Progenitor cell of endocrine pancreas (in vitro differentiated cells): ENCODE measurements at regions not wholly inside any gene's neighbourhood (a gene's known extent, or its start where the extent isn't known, plus 50 kb on each side); places are given as distances from the start of the nearest gene placed in this dataset.
"Not testable (repeated sequence)": the region's sequence is repeated elsewhere in the genome, so short reads cannot be mapped to it uniquely, and the experiment has no call there.

Experiments used
- DNase-seq: peaks from one replicate; pipeline ENCODE4 v3.0.0; 2021; ENCODE audit warnings: low spot score; ENCODE audit not compliant: unreplicated experiment
- H3K27ac Mint-ChIP-seq: 2 replicates; pipeline ENCODE4 v1.8.0; 2021; ENCODE audit warnings: mild to moderate bottlenecking, moderate library complexity, mixed read lengths
- H3K27me3 Mint-ChIP-seq: 2 replicates; pipeline ENCODE4 v1.8.0; 2021; ENCODE audit warnings: mixed read lengths
- H3K36me3 Mint-ChIP-seq: 2 replicates; pipeline ENCODE4 v1.8.0; 2022; ENCODE audit warnings: mixed read lengths; ENCODE audit not compliant: insufficient read depth
- H3K4me1 Mint-ChIP-seq: 2 replicates; pipeline ENCODE4 v1.8.0; 2021; ENCODE audit warnings: low read depth, mixed read lengths
- H3K4me3 Mint-ChIP-seq: 2 replicates; pipeline ENCODE4 v1.8.0; 2021; ENCODE audit warnings: low read depth, mild to moderate bottlenecking, moderate library complexity, mixed read lengths
- H3K9me3 Mint-ChIP-seq: 2 replicates; pipeline ENCODE4 v1.8.0; 2021; ENCODE audit warnings: low read depth, mixed read lengths
- TF ChIP-seq, protein P1 (sequence below): fragments of 200-600 bp; sonication (generic); IDR thresholded peaks from one replicate; pipeline ENCODE4 v1.5.0; 2021; ENCODE audit warnings: antibody characterized with exemption, mild to moderate bottlenecking; ENCODE audit not compliant: unreplicated experiment

DNA sequence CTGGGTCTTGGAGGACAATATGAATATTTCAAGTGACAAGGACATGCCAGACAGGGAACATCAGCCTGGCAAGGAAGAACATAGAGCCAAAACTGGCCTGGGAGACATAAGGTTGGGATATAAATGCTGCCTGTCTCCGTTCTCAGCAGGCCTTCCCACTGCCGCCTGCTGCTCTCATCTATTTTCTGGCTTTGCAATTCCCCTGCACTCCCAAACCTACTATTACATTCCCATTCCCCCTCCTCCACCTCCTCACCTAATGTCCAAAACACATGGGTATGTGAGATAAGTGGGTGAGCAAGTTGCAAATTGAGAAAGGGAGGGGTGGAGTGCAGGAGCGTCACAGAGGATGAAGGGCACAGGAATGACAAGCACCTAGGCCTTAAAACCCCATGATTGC lies 244.3 kb upstream of the CDH8 start:
- no peaks in the 10 kb centered on the region for H3K36me3 Mint-ChIP-seq
- peak overlapping the region; percentile 76 for H3K27ac Mint-ChIP-seq
- H3K27me3 Mint-ChIP-seq, result peaks cover 3% of the 10 kb centered on the region
- no peak overlapping the region for H3K4me3 Mint-ChIP-seq
- TF ChIP-seq, protein P1, sequence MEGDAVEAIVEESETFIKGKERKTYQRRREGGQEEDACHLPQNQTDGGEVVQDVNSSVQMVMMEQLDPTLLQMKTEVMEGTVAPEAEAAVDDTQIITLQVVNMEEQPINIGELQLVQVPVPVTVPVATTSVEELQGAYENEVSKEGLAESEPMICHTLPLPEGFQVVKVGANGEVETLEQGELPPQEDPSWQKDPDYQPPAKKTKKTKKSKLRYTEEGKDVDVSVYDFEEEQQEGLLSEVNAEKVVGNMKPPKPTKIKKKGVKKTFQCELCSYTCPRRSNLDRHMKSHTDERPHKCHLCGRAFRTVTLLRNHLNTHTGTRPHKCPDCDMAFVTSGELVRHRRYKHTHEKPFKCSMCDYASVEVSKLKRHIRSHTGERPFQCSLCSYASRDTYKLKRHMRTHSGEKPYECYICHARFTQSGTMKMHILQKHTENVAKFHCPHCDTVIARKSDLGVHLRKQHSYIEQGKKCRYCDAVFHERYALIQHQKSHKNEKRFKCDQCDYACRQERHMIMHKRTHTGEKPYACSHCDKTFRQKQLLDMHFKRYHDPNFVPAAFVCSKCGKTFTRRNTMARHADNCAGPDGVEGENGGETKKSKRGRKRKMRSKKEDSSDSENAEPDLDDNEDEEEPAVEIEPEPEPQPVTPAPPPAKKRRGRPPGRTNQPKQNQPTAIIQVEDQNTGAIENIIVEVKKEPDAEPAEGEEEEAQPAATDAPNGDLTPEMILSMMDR, result no peak
- no peak for DNase-seq
- no peaks in the 10 kb centered on the region for H3K9me3 Mint-ChIP-seq
- H3K4me1 Mint-ChIP-seq, result no peaks in the 10 kb centered on the region

DNA sequence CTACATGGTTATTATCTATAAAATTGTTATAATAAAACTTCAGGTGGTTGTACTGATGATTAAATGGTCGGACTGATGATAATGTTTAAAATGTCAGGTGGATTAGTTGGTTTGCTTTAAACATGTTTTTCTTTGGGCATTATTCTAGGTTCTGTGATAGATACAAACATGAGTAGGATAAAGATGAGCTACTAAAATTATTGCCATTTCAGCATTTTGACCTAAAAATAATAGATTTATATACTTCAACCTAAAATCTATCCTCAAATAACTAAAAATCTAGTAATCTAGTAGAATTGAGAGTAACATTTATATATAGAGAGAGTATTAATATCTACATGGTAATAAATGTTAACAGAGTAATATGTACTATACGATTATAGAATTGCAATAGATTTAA lies 241.7 kb upstream of the CDH8 start:
- Mint-ChIP-seq H3K4me1 (no peaks in the 10 kb centered on the region), H3K9me3 (no peaks in the 10 kb centered on the region), H3K27me3 (peaks cover 3% of the 10 kb centered on the region), H3K4me3 (no peak overlapping the region), H3K27ac (no peak overlapping the region), H3K36me3 (no peaks in the 10 kb centered on the region)
- TF ChIP-seq, protein P1, result no peak
- DNase-seq, result no peak

DNA sequence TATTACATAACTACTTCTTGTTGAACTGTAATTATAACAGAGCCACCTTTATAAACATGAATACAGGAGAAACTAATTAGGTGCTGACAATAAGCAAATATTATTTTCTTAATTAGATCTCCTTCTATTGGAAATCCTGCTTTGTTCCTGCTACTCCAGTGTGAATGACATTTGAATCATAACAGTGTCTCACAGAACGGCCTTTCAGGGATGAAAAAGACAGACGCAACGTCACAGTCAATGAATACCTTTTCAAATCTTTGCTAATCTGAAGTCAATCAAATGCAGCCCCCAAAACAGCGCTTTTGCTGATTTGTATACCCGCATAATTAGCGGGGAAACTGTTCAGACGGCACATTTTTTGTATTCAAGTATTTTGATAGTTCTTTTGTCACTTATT lies 240.4 kb upstream of the CDH8 start:
- Mint-ChIP-seq H3K27me3 (peaks cover 3% of the 10 kb centered on the region), H3K36me3 (no peaks in the 10 kb centered on the region), H3K27ac (no peak overlapping the region), H3K4me3 (no peak overlapping the region), H3K4me1 (no peaks in the 10 kb centered on the region), H3K9me3 (no peaks in the 10 kb centered on the region)
- DNase-seq, result no peak
- TF ChIP-seq, protein P1, result no peak

DNA sequence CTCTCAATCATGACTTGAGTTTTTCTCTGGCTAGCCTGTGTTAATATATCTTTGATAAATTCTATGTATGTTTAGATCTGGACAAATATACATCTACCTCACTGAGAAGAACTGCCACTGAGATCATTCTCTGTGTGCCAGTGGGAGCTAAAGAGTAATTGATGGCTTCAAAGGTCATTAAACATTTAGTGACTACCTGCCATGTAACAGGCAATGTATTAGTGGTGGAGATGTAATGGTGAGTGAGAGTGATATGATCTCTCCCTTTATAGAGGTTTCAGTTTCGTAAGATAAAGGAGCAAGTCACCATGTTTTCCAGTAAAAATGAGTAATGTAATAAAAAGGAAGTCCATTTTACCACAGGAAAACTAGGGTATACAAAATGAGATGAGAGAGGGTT lies 235.8 kb upstream of the CDH8 start:
- Mint-ChIP-seq H3K27me3 (peaks cover under 1% of the 10 kb centered on the region), H3K9me3 (no peaks in the 10 kb centered on the region), H3K4me1 (no peaks in the 10 kb centered on the region), H3K36me3 (no peaks in the 10 kb centered on the region), H3K27ac (no peak overlapping the region), H3K4me3 (no peak overlapping the region)
- TF ChIP-seq, protein P1, result no peak
- no peak for DNase-seq

DNA sequence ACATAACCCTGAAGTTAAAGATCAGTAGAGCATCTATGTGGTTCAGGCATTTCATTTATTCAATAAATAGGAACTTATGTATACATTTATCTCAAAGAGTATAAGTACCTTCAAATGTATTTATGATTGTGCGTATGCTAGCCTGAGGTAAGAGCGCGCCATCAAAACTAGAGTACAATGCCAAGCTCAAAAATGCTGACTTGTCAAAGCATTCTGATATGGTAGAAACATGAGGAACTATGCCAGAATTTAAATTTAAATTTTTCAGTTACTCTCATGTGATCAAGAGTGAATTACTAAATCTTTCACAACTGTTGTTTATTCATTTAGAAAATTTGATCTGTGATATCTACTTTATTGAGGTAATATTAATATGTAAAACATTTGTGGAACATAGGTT lies 225.5 kb upstream of the CDH8 start:
- no peaks in the 10 kb centered on the region for H3K27me3 Mint-ChIP-seq
- H3K36me3 Mint-ChIP-seq, result no peaks in the 10 kb centered on the region
- H3K4me1 Mint-ChIP-seq, result no peaks in the 10 kb centered on the region
- DNase-seq, result no peak
- H3K4me3 Mint-ChIP-seq, result no peak overlapping the region
- H3K27ac Mint-ChIP-seq, result no peak overlapping the region
- TF ChIP-seq, protein P1, result no peak
- H3K9me3 Mint-ChIP-seq, result peaks cover 15% of the 10 kb centered on the region

DNA sequence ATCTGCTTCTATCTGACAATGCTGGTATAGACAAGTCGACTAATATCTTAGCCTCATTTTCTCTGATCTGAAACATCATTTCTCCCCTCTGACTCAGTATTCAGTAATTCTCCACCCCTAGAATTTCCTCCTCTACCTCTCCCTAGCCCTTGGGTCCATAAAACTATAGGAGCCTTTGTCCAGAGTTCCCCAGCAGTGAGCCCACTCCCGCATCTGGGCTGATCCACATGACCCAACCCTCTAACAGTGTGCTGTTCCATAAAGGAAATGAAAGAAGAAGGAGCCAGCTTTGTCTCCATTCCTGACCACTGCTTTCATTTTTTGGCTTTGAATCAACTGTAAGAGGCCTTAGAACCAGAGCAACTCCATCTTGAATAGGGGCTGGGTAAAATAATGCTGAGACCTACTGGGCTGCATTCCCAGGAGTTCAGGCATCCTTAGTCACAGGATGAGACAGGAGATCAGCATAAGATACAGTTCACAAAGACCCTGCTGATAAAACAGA lies 222.7 kb upstream of the CDH8 start:
- not testable (repeated sequence) for H3K27me3 Mint-ChIP-seq, H3K4me3 Mint-ChIP-seq, DNase-seq, H3K9me3 Mint-ChIP-seq, H3K36me3 Mint-ChIP-seq, H3K27ac Mint-ChIP-seq, H3K4me1 Mint-ChIP-seq
